ENCODE measurements at regions not wholly inside any gene's neighbourhood (a gene's known extent, or its start where the extent isn't known, plus 50 kb on each side); places are given as distances from the start of the nearest gene placed in this dataset.
"Not testable (repeated sequence)": the region's sequence is repeated elsewhere in the genome, so short reads cannot be mapped to it uniquely, and the experiment has no call there.

- no peak for DNase-seq
These were observed 707.5 kb upstream of the FSHR start for GRCh38 chr2:49861821-49862220.

- no peak for DNase-seq
These were observed 706.5 kb upstream of the FSHR start for GRCh38 chr2:49860834-49861233.

- DNase-seq, result no peak
These were observed 705.9 kb upstream of the FSHR start for GRCh38 chr2:49860170-49860569.

- no peak for DNase-seq
These were observed 704.3 kb upstream of the FSHR start for GRCh38 chr2:49858657-49859056.

- DNase-seq, result no peak
These were observed 703.8 kb upstream of the FSHR start for GRCh38 chr2:49858113-49858490.

- DNase-seq, result no peak
These were observed 703.2 kb upstream of the FSHR start for GRCh38 chr2:49857371-49858112.

- DNase-seq, result no peak
These were observed 691.4 kb upstream of the FSHR start for GRCh38 chr2:49845671-49846070.

GRCh38 chr2:49845021-49845420 is 690.7 kb upstream of the FSHR start:
- DNase-seq, result no peak

GRCh38 chr2:49844113-49844512 is 689.8 kb upstream of the FSHR start:
- not testable (repeated sequence) for DNase-seq

GRCh38 chr2:49843314-49843713 is 689.0 kb upstream of the FSHR start:
- DNase-seq, result no peak

- DNase-seq, result no peak
These were observed 686.2 kb upstream of the FSHR start for GRCh38 chr2:49840428-49840975.

- DNase-seq, result no peak
These were observed 685.5 kb upstream of the FSHR start for GRCh38 chr2:49839818-49840217.

- no peak for DNase-seq
These were observed 683.4 kb upstream of the FSHR start for GRCh38 chr2:49837561-49838293.

- no peak for DNase-seq
These were observed 681.7 kb upstream of the FSHR start for GRCh38 chr2:49836017-49836416.

GRCh38 chr2:49834433-49834832 is 680.1 kb upstream of the FSHR start:
- no peak for DNase-seq

GRCh38 chr2:49832555-49832954 is 678.2 kb upstream of the FSHR start:
- DNase-seq, result no peak

- no peak for DNase-seq
These were observed 677.5 kb upstream of the FSHR start for GRCh38 chr2:49831698-49832367.

- no peak for DNase-seq
These were observed 676.5 kb upstream of the FSHR start for GRCh38 chr2:49830846-49831245.

GRCh38 chr2:49827366-49827765 is 673.1 kb upstream of the FSHR start:
- DNase-seq, result no peak

- DNase-seq, result no peak
These were observed 658.9 kb upstream of the FSHR start for GRCh38 chr2:49813208-49813607.

- no peak for DNase-seq
These were observed 658.4 kb upstream of the FSHR start for GRCh38 chr2:49812730-49813129.

- no peak for DNase-seq
These were observed 657.2 kb upstream of the FSHR start for GRCh38 chr2:49811502-49811901.

- no peak for DNase-seq
These were observed 653.4 kb upstream of the FSHR start for GRCh38 chr2:49807689-49808088.

- no peak for DNase-seq
These were observed 649.8 kb upstream of the FSHR start for GRCh38 chr2:49804111-49804510.
